Endometrium (tissue), 2 donors: ENCODE measurements at regions not wholly inside any gene's neighbourhood (a gene's known extent, or its start where the extent isn't known, plus 50 kb on each side); places are given as distances from the start of the nearest gene placed in this dataset.

ENCODE experiments used
- FAIRE-seq: peaks from 2 replicates; lab custom pipeline; 2012; peaks lifted over from hg19 to GRCh38; lab: Jason Lieb, UNC
- donor health status: control.
- donor health status: control.

DNA sequence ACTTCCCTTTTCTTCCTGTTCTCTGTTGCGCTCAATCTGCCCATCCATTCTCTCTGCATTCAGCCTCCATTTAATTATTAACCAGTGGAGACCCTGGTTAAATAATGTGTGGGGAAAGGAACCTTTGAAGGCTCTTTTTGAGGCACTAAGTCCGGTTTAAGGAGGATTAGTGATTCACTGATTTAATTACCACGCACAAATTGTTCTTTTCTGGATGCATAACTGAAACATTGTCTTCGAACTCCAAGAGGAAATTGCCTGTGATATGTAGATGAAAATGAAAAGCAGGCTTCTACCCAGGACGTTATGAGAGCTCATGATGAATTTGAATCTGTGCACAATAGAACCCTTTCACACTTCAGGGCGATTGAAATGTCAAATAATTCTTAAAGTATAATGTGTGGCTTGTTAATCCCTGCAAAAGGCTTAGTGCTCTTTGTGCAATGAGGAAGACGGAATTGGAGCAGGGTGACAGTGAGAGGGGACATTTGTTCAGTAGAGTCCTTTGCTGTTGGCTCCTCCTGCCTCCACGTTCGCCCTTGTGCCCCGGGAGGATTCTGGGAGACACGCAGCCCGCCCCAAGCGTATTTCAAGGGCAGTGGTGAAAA, 51.1 kb upstream of the ZNF236 start:
- no peak for FAIRE-seq

GRCh38 chr18:76767954-76768353, 54.4 kb upstream of the ZNF236 start:
- FAIRE-seq = no peak

- no peak for FAIRE-seq
Observed at GRCh38 chr18:76766429-76766828, 55.9 kb upstream of the ZNF236 start.

- FAIRE-seq = no peak
Observed at GRCh38 chr18:76765649-76766048, 56.7 kb upstream of the ZNF236 start.

DNA sequence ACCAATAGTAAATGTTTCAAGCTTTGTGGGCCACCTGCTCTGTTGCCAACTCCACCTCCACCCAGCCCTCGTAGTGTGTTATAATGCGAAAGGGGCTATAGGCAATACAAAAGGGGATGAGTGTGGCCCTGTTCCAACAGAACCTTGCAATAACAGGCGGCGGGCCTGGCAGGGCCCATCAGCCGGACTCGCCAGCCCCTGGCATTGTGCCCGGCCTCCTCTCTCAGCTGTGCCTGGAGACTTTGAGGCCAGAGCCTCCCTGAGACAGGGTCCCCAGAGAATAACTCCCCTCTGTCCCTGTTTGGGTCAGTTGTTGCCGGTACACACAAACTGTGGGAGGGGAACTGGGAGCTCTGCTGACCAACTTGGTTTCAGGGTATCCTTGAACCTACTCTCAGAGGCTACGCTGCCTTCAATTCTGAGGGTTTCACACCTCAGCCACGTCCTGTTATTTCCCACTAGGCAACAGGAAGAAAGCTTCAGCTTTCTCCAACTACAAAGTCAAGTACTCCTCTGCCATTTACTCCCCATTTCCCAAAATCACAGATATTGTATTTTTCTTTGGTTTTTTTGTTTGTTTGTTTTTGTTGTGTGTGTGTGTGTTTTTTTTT, 58.0 kb upstream of the ZNF236 start:
- FAIRE-seq = no peak

DNA sequence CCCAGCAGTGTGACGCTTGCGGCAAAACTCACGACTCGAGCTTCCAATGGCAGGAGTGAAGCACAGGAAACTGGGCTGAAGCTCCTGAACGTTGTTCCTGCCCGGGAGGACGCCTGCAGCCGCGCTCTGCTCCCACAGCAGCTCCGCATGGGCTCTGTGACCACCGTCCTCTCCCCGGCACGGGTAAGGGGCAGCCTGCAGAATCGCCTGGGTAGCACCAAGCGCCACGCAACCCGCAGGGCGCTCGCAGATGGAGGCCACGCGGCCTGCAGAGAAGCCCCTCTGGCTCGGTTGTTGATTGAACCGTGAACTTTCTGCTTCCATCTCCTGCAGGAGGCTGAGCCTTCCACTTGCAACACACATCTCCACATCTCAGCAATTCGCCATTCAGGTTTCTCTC, 63.3 kb upstream of the ZNF236 start:
- no peak for FAIRE-seq

DNA sequence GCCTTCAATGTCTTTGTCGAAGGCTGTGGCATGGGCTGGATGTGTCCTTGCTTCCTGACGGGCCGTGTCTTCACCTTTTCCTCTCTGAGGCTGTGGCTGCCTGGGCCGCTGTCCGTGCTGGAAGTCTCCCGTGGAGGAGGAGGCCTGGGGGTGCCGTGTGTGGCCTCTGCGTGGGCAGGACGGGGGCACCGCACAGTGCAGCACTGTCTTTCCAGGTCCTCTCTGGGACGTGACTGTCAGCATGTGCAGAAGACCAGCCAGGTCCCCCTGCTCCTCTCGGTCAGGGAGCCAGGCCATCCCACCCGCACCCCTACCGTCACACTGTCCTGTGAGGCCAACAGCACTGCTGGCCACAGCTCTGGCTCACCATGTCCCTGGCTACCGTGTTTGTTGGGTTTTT, 64.4 kb upstream of the ZNF236 start:
- no peak for FAIRE-seq

DNA sequence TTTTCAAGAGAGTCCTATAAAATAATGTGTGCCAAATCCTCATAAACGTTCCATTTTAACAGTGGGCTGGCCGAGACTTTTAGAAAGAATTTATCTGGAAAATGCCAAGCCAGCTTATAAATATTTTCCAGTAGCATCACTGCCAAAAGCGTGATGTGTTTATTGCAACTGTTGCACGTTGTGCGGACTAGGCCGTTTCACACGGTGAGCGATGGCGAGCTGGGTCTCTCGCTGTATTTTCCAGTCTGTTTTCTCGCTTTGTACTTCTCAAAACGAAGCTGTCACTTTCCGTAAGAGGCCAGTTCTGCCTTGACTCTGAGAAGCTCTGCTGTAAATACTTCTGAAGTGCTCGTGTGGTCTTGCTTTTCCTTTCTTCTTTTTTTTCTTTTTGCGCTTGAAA, 65.0 kb upstream of the ZNF236 start:
- peak; percentile 71 for FAIRE-seq

DNA sequence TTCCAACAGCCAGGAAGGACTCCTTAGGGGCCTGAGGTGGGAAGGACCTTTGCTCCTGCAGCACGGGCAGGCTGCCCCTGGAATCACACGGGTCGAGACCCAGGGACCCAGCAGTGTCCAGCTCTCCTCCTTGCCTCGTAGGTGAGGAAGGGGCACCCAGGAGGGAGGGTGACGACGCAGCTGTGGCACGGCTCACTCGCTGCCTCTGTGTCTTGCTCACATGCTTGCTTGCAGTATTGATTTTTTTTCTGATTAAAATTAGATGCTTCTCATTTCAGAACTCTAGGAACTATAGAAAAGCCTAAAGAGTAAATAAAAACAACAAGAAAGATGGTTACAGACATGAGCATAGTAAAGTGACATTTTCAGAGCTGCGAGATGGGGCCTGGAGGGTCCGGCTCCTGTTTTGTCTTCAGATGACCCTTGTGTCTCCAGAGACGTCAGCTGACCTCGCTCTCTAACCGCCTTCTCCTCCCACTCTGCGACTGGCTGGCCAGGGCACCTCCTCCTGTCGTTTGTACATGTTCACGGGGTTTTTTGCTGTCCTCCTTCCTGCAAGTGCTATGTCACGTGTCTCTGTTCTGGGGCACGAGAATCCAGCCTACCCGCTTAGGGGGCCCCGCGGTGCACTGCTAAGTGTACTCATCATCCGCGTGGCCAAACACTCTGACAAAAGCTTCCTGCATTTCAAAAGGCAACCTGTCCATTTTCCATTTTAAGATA, 65.7 kb upstream of the ZNF236 start:
- FAIRE-seq = no peak

DNA sequence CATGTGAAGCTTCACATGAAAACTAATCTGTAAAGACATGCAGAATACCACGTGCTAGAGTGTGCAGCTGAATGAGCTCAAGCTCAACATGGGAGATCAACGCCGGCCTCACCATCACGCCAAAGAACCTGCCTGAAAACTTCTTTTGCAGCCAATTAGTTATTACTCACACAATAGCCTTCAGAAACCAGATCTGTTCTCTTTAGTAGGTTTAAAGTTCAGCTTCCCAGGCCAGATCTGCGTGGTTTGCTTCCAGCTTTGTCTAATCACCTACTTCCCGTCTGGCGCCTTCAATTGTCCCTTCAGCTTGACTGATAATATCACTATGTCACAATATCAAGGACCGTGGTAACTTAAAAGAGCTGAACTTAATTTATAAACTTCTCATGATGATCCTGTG, 68.0 kb upstream of the ZNF236 start:
- no peak for FAIRE-seq

DNA sequence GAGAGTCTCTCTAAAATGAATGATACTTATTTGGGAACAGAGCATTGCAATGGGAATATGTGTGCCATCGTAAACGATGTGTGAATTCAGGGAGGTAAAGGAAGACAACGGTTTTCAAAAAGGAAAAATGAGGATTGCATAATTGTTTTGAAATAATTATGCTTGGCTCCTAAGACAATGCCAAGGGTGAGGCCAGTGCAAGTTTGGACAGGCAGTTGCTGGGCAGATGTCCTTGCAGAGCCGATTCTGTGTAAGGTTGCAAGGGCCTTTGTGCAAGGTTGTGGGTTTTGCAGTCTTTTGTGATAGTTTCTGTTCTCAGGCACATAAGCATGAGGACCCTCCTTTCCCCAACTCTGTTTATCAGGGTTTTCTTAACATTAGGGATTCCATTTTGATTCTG, 70.0 kb upstream of the ZNF236 start:
- FAIRE-seq = no peak

- no peak for FAIRE-seq
Observed at GRCh38 chr18:76750917-76751890, 71.2 kb upstream of the ZNF236 start.

- peak; percentile 4 for FAIRE-seq
Observed at GRCh38 chr18:76750269-76750668, 72.1 kb upstream of the ZNF236 start.

GRCh38 chr18:76747676-76748075, 74.7 kb upstream of the ZNF236 start:
- FAIRE-seq = no peak

GRCh38 chr18:76741346-76741745, 81.0 kb upstream of the ZNF236 start:
- FAIRE-seq = no peak

- FAIRE-seq = no peak
Observed at GRCh38 chr18:76736309-76736708, 86.0 kb upstream of the ZNF236 start.

GRCh38 chr18:76730901-76731300, 91.5 kb upstream of the ZNF236 start:
- no peak for FAIRE-seq

DNA sequence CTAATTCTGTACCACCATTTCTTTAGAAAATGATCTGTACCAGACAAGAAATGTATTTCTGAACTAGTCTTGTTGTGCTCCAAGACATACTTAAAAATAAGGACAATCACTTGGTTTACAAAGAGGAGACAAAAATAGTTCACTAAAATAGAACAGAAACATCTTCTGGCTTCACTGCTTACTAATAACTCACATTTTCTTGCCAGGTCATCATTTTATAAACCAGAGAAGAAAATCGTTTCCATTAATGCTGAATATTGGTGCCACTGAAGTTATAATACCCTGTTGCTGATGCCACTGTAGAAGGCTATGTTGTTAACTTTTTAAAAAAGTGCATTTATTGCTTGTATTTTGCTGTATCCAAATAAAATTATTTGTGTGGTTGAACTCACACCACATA, 94.8 kb upstream of the ZNF236 start:
- no peak for FAIRE-seq

DNA sequence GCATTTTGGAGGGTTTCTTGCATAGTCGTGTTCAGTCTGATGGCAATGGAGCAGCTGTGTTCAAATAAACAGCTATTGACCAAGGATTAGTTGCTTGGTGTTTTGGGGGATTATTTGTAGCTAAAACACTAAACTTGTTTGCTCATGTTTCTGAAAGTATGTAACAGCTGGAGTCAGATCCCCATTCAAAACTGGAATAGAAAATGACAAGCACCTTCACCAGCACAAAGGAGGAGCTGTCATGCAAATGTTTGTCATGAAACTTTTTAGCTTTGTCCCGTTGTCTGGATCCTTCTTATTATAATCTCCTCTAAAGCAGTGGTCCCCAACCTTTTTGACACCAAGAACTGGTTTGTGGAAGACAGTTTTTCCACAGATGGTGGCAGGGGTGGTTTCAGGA, 96.9 kb upstream of the ZNF236 start:
- no peak for FAIRE-seq

DNA sequence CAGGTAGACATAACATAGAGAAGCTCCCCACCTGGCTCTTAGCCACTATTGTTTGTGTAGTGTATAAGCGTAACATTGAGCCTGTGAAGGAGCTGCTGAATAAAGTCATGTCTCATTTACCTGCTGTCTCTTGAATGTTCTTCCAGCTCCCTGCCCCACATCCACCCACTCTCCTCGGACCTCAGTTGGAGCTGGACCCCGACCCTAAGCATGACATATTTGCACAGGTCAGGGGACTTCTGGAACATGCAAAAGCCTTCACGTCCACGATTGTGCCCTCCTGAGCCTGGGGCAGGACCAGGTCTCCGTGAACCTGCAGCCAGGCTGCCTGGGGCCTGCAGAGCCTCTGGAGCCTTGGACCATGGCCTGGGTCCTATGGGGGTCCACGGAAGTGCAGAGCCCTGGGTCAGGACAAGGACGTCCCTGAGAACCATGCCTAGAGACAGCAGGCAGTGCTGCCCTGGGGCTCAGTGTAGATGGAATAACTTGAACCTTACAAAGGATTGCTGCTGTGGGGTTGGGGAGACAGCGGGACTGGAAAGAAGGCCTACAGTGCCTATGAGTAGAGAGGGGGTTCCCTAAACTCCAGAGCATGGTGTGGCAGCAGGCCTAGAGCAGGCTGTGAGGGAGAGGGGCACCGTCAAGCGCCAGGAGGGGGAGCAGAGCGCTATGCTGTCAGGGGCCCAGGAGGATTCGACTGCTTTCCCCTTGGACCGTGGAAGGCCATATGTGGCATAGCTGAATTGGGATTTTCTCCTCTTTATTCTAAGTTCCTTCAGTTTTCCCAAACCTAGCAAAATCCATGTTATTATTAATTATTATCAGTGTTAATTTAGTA, 99.9 kb upstream of the ZNF236 start:
- no peak for FAIRE-seq

- FAIRE-seq = no peak
Observed at GRCh38 chr18:76721207-76721996, 101.0 kb upstream of the ZNF236 start.
